Neural progenitor cell (in vitro differentiated cells): ENCODE measurements at regions not wholly inside any gene's neighbourhood (a gene's known extent, or its start where the extent isn't known, plus 50 kb on each side); places are given as distances from the start of the nearest gene placed in this dataset.
A peak's percentile ranks its signal among the peaks of the same experiment; 100 is the strongest.

Experiments
- CTCF ChIP-seq: fragments of 200-600 bp; sonication (generic); IDR thresholded peaks from 2 replicates; pipeline ENCODE4 v1.5.1; 2017; ENCODE audit warnings: antibody characterized with exemption, mild to moderate bottlenecking
- EZH2 ChIP-seq: fragments of 200-600 bp; sonication (generic); IDR thresholded peaks from 2 replicates; pipeline ENCODE4 v1.6.1; 2017; ENCODE audit warnings: antibody characterized with exemption, mild to moderate bottlenecking, moderate library complexity
- EZH2phosphoT487 ChIP-seq: fragments of 200-600 bp; sonication (generic); IDR thresholded peaks from 2 replicates; pipeline ENCODE4 v1.6.1; 2017; ENCODE audit warnings: antibody characterized with exemption

- TF ChIP-seq CTCF: peak; percentile 60
- TF ChIP-seq EZH2phosphoT487: no peak
- TF ChIP-seq EZH2: no peak
Observed at GRCh38 chr15:39171944-39172368, 408.9 kb upstream of the THBS1 start.
